ENCODE measurements at regions not wholly inside any gene's neighbourhood (a gene's known extent, or its start where the extent isn't known, plus 50 kb on each side); places are given as distances from the start of the nearest gene placed in this dataset.

GRCh38 chr1:193333166-193333565 lies 146.8 kb upstream of the B3GALT2 start (continued):
- TF ChIP-seq GLIS3 (CRISPR knock-in tag; IDR thresholded peaks at IDR 0.05) (no peak), ZNF70 (CRISPR knock-in tag; IDR thresholded peaks at IDR 0.05) (no peak)

GRCh38 chr1:193326296-193326695 lies 139.9 kb upstream of the B3GALT2 start:
- TF ChIP-seq ZC3H10 (CRISPR knock-in tag; IDR thresholded peaks at IDR 0.05) (no peak), ZNF70 (CRISPR knock-in tag; IDR thresholded peaks at IDR 0.05) (no peak), ARNTL (CRISPR knock-in tag; IDR thresholded peaks at IDR 0.05; ENCODE audit: borderline replicate concordance, low read depth) (no peak), POU6F1 (CRISPR knock-in tag; IDR thresholded peaks at IDR 0.05; ENCODE audit: borderline replicate concordance, low read depth) (no peak), GLIS3 (CRISPR knock-in tag; IDR thresholded peaks at IDR 0.05) (no peak), ZNF565 (CRISPR knock-in tag; conservative IDR thresholded peaks at IDR 0.05; ENCODE audit: low read depth) (no peak), TCF4 (CRISPR knock-in tag; IDR thresholded peaks at IDR 0.05; ENCODE audit: borderline replicate concordance) (no peak), CSRNP3 (CRISPR knock-in tag; IDR thresholded peaks at IDR 0.05) (no peak)
- ATAC-seq, result no peak

- peak; percentile 30; the same call in 1 of the 3 replicates for ATAC-seq
- TF ChIP-seq PPARA (CRISPR knock-in tag; IDR thresholded peaks at IDR 0.05; ENCODE audit: borderline replicate concordance) (no peak), PATZ1 (CRISPR knock-in tag; IDR thresholded peaks at IDR 0.05; ENCODE audit: borderline replicate concordance) (no peak), SNAI2 (CRISPR knock-in tag; IDR thresholded peaks at IDR 0.05) (no peak), RARB (CRISPR knock-in tag; IDR thresholded peaks at IDR 0.05) (no peak), OSR1 (CRISPR knock-in tag; IDR thresholded peaks at IDR 0.05) (no peak), ZC3H10 (CRISPR knock-in tag; IDR thresholded peaks at IDR 0.05) (no peak)
Observed at GRCh38 chr1:193325771-193326170, 139.4 kb upstream of the B3GALT2 start.

- peak; percentile 55 for ATAC-seq
Observed at GRCh38 chr1:193325042-193325441, 138.6 kb upstream of the B3GALT2 start.

GRCh38 chr1:193322211-193322610 lies 135.8 kb upstream of the B3GALT2 start:
- no peak for TF ChIP-seq PPARA (CRISPR knock-in tag; IDR thresholded peaks at IDR 0.05; ENCODE audit: borderline replicate concordance)
- TF ChIP-seq TSHZ2 (CRISPR knock-in tag; IDR thresholded peaks at IDR 0.05), result no peak
- TF ChIP-seq GLIS3 (CRISPR knock-in tag; IDR thresholded peaks at IDR 0.05), result no peak
- no peak for TF ChIP-seq OSR1 (CRISPR knock-in tag; IDR thresholded peaks at IDR 0.05)
- no peak for TF ChIP-seq ISL1 (CRISPR knock-in tag; IDR thresholded peaks at IDR 0.05)
- no peak for TF ChIP-seq TOX (CRISPR knock-in tag; IDR thresholded peaks at IDR 0.05; ENCODE audit: borderline replicate concordance)
- no peak for TF ChIP-seq TCF4 (CRISPR knock-in tag; IDR thresholded peaks at IDR 0.05; ENCODE audit: borderline replicate concordance)
- peak; percentile 93 for ATAC-seq

More at GRCh38 chr1:193325042-193325441, 138.6 kb upstream of the B3GALT2 start:
- TF ChIP-seq SNAI2 (CRISPR knock-in tag; IDR thresholded peaks at IDR 0.05), result no peak
- no peak for TF ChIP-seq ZNF565 (CRISPR knock-in tag; conservative IDR thresholded peaks at IDR 0.05; ENCODE audit: low read depth)
- no peak for TF ChIP-seq PPARA (CRISPR knock-in tag; IDR thresholded peaks at IDR 0.05; ENCODE audit: borderline replicate concordance)
- TF ChIP-seq ZFP30 (CRISPR knock-in tag; IDR thresholded peaks at IDR 0.05), result no peak
- no peak for TF ChIP-seq TCF4 (CRISPR knock-in tag; IDR thresholded peaks at IDR 0.05; ENCODE audit: borderline replicate concordance)
- no peak for TF ChIP-seq TOX (CRISPR knock-in tag; IDR thresholded peaks at IDR 0.05; ENCODE audit: borderline replicate concordance)
- TF ChIP-seq ZNF70 (CRISPR knock-in tag; IDR thresholded peaks at IDR 0.05), result no peak
